ENCODE measurements at regions not wholly inside any gene's neighbourhood (a gene's known extent, or its start where the extent isn't known, plus 50 kb on each side); places are given as distances from the start of the nearest gene placed in this dataset.

DNA sequence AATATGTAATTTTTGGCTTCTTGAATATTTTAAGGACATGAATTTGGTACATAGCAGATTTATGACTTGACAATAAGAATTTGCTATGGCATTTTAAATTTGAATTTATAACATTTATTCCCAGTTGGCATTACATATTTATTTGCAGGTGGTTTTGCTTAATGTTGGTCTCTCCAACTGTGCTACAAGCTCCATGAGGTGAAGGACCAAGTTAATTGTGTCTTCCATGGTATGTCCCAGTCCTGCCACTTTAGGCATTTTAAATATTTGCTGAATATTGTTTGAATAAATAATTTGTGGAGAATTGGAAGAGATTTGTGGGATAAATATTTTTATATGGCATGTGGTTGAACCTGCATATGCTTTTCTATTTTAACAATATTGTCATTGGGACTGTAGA, 253.4 kb upstream of the RIOK2 start:
- Histone ChIP-seq H3K4me3 (ENCODE audit: low read depth, low read length) (no peak overlapping the region), H3K9me3 (ENCODE audit: control insufficient read depth, insufficient read depth, low read depth, low read length) (no peaks in the 10 kb centered on the region), H3K4me1 (ENCODE audit: control insufficient read depth, insufficient read depth, low read length) (no peaks in the 10 kb centered on the region), H3K27ac (ENCODE audit: extremely low read depth, low read depth, low read length) (no peak overlapping the region), H3K36me3 (ENCODE audit: control insufficient read depth in 2 of 2, insufficient read depth in 1 of 2, low read length in 2 of 2) (no peaks in the 10 kb centered on the region)
- POLR2A ChIA-PET, result no interaction called here
- CTCF ChIA-PET, result interaction anchor here (0.8 kb wide), 1 partner anchor 415 kb away, joined by 3 read pairs; no protein-coding TSS in a partner anchor
- TF ChIP-seq ZNF433 (tag by site-specific recombination; IDR thresholded peaks at IDR 0.05; ENCODE audit: low read depth) (no peak), ZNF707 (tag by site-specific recombination; IDR thresholded peaks at IDR 0.05) (no peak), ZNF292 (tag by site-specific recombination; IDR thresholded peaks at IDR 0.05; ENCODE audit: borderline replicate concordance, low read depth) (no peak), ZNF555 (tag by site-specific recombination; conservative IDR thresholded peaks at IDR 0.05) (no peak), KLF10 (tag by site-specific recombination; IDR thresholded peaks at IDR 0.05) (no peak), ZNF140 (tag by site-specific recombination; IDR thresholded peaks at IDR 0.05) (no peak), ZNF302 (tag by site-specific recombination; IDR thresholded peaks at IDR 0.05; ENCODE audit: low read depth) (no peak), SP2 (tag by site-specific recombination; IDR thresholded peaks at IDR 0.05) (no peak), ZNF23 (tag by site-specific recombination; IDR thresholded peaks at IDR 0.05; ENCODE audit: borderline replicate concordance) (no peak), ZNF169 (tag by site-specific recombination; IDR thresholded peaks at IDR 0.05) (no peak)
- TF ChIP-seq, protein P1, sequence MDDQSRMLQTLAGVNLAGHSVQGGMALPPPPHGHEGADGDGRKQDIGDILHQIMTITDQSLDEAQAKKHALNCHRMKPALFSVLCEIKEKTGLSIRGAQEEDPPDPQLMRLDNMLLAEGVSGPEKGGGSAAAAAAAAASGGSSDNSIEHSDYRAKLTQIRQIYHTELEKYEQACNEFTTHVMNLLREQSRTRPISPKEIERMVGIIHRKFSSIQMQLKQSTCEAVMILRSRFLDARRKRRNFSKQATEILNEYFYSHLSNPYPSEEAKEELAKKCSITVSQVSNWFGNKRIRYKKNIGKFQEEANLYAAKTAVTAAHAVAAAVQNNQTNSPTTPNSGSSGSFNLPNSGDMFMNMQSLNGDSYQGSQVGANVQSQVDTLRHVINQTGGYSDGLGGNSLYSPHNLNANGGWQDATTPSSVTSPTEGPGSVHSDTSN (CRISPR knock-in tag; IDR thresholded peaks at IDR 0.05), result no peak
- TF ChIP-seq, protein P2, sequence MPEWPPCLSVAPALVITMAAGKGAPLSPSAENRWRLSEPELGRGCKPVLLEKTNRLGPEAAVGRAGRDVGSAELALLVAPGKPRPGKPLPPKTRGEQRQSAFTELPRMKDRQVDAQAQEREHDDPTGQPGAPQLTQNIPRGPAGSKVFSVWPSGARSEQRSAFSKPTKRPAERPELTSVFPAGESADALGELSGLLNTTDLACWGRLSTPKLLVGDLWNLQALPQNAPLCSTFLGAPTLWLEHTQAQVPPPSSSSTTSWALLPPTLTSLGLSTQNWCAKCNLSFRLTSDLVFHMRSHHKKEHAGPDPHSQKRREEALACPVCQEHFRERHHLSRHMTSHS (tag by site-specific recombination; IDR thresholded peaks at IDR 0.05), result no peak
- TF ChIP-seq, protein P3, sequence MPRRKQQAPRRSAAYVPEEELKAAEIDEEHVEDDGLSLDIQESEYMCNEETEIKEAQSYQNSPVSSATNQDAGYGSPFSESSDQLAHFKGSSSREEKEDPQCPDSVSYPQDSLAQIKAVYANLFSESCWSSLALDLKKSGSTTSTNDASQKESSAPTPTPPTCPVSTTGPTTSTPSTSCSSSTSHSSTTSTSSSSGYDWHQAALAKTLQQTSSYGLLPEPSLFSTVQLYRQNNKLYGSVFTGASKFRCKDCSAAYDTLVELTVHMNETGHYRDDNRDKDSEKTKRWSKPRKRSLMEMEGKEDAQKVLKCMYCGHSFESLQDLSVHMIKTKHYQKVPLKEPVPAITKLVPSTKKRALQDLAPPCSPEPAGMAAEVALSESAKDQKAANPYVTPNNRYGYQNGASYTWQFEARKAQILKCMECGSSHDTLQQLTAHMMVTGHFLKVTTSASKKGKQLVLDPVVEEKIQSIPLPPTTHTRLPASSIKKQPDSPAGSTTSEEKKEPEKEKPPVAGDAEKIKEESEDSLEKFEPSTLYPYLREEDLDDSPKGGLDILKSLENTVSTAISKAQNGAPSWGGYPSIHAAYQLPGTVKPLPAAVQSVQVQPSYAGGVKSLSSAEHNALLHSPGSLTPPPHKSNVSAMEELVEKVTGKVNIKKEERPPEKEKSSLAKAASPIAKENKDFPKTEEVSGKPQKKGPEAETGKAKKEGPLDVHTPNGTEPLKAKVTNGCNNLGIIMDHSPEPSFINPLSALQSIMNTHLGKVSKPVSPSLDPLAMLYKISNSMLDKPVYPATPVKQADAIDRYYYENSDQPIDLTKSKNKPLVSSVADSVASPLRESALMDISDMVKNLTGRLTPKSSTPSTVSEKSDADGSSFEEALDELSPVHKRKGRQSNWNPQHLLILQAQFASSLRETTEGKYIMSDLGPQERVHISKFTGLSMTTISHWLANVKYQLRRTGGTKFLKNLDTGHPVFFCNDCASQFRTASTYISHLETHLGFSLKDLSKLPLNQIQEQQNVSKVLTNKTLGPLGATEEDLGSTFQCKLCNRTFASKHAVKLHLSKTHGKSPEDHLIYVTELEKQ (tag by site-specific recombination; IDR thresholded peaks at IDR 0.05; ENCODE audit: borderline replicate concordance), result no peak

DNA sequence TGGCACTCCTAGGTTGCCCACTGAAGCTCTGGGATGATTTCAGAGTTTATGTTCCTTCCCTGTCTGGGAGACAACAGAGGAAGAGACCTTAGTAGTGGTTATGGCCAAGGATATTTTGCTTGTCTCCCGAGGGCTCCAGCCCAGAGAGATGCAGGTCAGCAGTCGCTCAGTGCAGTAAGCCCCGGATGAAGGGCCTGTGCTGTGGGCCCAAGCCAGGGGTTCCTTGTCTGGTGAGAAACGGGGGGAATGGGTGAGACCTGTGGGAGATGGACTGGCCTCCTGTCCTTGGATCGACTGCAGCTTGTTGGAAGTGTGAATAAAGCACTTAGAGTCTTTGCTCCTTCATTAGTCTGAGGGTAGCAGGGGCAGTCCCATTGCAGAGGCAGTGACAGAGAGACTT, 260.7 kb upstream of the RIOK2 start:
- Histone ChIP-seq H3K4me1 (ENCODE audit: control insufficient read depth, insufficient read depth, low read length) (no peaks in the 10 kb centered on the region), H3K9me3 (ENCODE audit: control insufficient read depth, insufficient read depth, low read depth, low read length) (no peaks in the 10 kb centered on the region), H3K27ac (ENCODE audit: extremely low read depth, low read depth, low read length) (no peak overlapping the region), H3K4me3 (ENCODE audit: low read depth, low read length) (no peak overlapping the region), H3K36me3 (ENCODE audit: control insufficient read depth in 2 of 2, insufficient read depth in 1 of 2, low read length in 2 of 2) (no peaks in the 10 kb centered on the region)
- POLR2A ChIA-PET, result no interaction called here
- CTCF ChIA-PET, result interaction anchor here (0.7 kb wide), 1 partner anchor 214 kb away, joined by 3 read pairs; no protein-coding TSS in a partner anchor
- TF ChIP-seq, protein P4, sequence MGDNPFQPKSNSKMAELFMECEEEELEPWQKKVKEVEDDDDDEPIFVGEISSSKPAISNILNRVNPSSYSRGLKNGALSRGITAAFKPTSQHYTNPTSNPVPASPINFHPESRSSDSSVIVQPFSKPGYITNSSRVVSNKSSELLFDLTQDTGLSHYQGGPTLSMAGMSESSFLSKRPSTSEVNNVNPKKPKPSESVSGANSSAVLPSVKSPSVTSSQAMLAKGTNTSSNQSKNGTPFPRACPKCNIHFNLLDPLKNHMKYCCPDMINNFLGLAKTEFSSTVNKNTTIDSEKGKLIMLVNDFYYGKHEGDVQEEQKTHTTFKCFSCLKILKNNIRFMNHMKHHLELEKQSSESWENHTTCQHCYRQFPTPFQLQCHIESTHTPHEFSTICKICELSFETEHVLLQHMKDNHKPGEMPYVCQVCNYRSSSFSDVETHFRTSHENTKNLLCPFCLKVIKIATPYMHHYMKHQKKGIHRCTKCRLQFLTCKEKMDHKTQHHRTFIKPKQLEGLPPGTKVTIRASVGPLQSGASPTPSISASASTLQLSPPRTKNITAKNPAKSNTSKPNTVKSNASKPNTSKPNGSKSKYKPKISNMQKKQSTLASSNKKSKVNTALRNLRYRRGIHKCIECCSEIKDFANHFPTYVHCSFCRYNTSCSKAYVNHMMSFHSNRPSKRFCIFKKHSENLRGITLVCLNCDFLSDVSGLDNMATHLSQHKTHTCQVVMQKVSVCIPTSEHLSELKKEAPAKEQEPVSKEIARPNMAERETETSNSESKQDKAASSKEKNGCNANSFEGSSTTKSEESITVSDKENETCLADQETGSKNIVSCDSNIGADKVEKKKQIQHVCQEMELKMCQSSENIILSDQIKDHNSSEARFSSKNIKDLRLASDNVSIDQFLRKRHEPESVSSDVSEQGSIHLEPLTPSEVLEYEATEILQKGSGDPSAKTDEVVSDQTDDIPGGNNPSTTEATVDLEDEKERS (tag by site-specific recombination; IDR thresholded peaks at IDR 0.05), result no peak
- no peak for TF ChIP-seq PRDM1 (tag by site-specific recombination; IDR thresholded peaks at IDR 0.05)
- TF ChIP-seq ZNF654 (tag by site-specific recombination; IDR thresholded peaks at IDR 0.05; ENCODE audit: low read depth), result no peak
- no peak for TF ChIP-seq ZNF785 (tag by site-specific recombination; IDR thresholded peaks at IDR 0.05)
- TF ChIP-seq, protein P5, sequence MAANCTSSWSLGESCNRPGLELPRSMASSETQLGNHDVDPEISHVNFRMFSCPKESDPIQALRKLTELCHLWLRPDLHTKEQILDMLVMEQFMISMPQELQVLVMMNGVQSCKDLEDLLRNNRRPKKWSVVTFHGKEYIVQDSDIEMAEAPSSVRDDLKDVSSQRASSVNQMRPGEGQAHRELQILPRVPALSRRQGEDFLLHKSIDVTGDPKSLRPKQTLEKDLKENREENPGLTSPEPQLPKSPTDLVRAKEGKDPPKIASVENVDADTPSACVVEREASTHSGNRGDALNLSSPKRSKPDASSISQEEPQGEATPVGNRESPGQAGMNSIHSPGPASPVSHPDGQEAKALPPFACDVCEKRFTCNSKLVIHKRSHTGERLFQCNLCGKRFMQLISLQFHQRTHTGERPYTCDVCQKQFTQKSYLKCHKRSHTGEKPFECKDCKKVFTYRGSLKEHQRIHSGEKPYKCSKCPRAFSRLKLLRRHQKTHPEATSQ (tag by site-specific recombination; IDR thresholded peaks at IDR 0.05), result no peak
- no peak for TF ChIP-seq ZNF623 (tag by site-specific recombination; IDR thresholded peaks at IDR 0.05)
- no peak for TF ChIP-seq KLF1 (tag by site-specific recombination; IDR thresholded peaks at IDR 0.05)
- TF ChIP-seq ZNF660 (tag by site-specific recombination; IDR thresholded peaks at IDR 0.05), result no peak
- TF ChIP-seq, protein P6, sequence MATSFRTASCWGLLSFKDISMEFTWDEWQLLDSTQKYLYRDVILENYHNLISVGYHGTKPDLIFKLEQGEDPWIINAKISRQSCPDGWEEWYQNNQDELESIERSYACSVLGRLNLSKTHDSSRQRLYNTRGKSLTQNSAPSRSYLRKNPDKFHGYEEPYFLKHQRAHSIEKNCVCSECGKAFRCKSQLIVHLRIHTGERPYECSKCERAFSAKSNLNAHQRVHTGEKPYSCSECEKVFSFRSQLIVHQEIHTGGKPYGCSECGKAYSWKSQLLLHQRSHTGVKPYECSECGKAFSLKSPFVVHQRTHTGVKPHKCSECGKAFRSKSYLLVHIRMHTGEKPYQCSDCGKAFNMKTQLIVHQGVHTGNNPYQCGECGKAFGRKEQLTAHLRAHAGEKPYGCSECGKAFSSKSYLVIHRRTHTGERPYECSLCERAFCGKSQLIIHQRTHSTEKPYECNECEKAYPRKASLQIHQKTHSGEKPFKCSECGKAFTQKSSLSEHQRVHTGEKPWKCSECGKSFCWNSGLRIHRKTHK (tag by site-specific recombination; IDR thresholded peaks at IDR 0.05), result no peak
- no peak for TF ChIP-seq REPIN1 (tag by site-specific recombination; IDR thresholded peaks at IDR 0.05; ENCODE audit: low read depth)
- no peak for TF ChIP-seq OVOL3 (tag by site-specific recombination; IDR thresholded peaks at IDR 0.05)
- TF ChIP-seq ZNF16 (tag by site-specific recombination; IDR thresholded peaks at IDR 0.05; ENCODE audit: low read depth), result no peak
